Mesenchymal stem cell (in vitro differentiated cells and primary cell): ENCODE measurements at regions not wholly inside any gene's neighbourhood (a gene's known extent, or its start where the extent isn't known, plus 50 kb on each side); places are given as distances from the start of the nearest gene placed in this dataset.

ENCODE experiments used
- DNase-seq: peaks from one replicate; pipeline ENCODE4 v3.0.0-alpha.2; 2013
- H2AFZ ChIP-seq: one replicate; pipeline ENCODE4 v1.6.1; 2013; ENCODE audit warnings: low read depth, mild to moderate bottlenecking, control low read depth, inconsistent platforms, low read length, moderate library complexity
- H2AK5ac ChIP-seq: 2 replicates; pipeline ENCODE4 v1.6.1; 2013; ENCODE audit warnings: low read length, moderate library complexity, mild to moderate bottlenecking, inconsistent platforms; ENCODE audit not compliant: severe bottlenecking
- H2BK120ac ChIP-seq: one replicate; pipeline ENCODE4 v1.6.1; 2013; ENCODE audit warnings: low read depth, mild to moderate bottlenecking, inconsistent platforms, low read length, moderate library complexity
- H2BK12ac ChIP-seq, 2 experiments: one replicate each; pipeline ENCODE4 v1.6.1; 2013; ENCODE audit warnings: inconsistent platforms in 2 of 2, low read length in 2 of 2, mild to moderate bottlenecking in 2 of 2, moderate library complexity in 2 of 2, control low read depth in 1 of 2
- H2BK15ac ChIP-seq: one replicate; pipeline ENCODE4 v1.6.1; 2013; ENCODE audit warnings: mild to moderate bottlenecking, low read depth, inconsistent platforms; ENCODE audit not compliant: poor library complexity, severe bottlenecking
- H2BK5ac ChIP-seq: 2 replicates; pipeline ENCODE4 v1.6.1; 2013; ENCODE audit warnings: low read depth, mild to moderate bottlenecking, low read length, control low read depth, inconsistent platforms; ENCODE audit not compliant: poor library complexity, severe bottlenecking
- H3K14ac ChIP-seq, 2 experiments: one replicate each; pipeline ENCODE4 v1.6.1; 2013; ENCODE audit warnings: inconsistent platforms in 2 of 2, low read length in 2 of 2, control low read depth in 1 of 2, mild to moderate bottlenecking in 1 of 2, moderate library complexity in 1 of 2
- H3K18ac ChIP-seq, 2 experiments: one replicate each; pipeline ENCODE4 v1.6.1; 2013; ENCODE audit warnings: inconsistent platforms in 2 of 2, low read length in 2 of 2, control low read depth in 1 of 2, low read depth in 1 of 2, mild to moderate bottlenecking in 1 of 2
- H3K23ac ChIP-seq, 2 experiments: one replicate each; pipeline ENCODE4 v1.6.1; 2013; ENCODE audit warnings: inconsistent platforms in 2 of 2, low read length in 2 of 2, mild to moderate bottlenecking in 2 of 2, moderate library complexity in 2 of 2, control low read depth in 1 of 2
- H3K27ac ChIP-seq: 2 replicates; pipeline ENCODE4 v1.5.1; 2013; ENCODE audit warnings: mild to moderate bottlenecking, moderate library complexity, low read length, control low read depth, inconsistent platforms; ENCODE audit not compliant: poor library complexity, severe bottlenecking
- H3K27me3 ChIP-seq, 2 experiments: 2 replicates each; pipeline versions ENCODE4 v1.6.1 to v1.7.0; 2013; ENCODE audit warnings: low read length in 2 of 2, mild to moderate bottlenecking in 2 of 2, moderate library complexity in 2 of 2, control low read depth in 1 of 2, inconsistent platforms in 1 of 2; ENCODE audit not compliant: control insufficient read depth in 1 of 2, insufficient read depth in 1 of 2
- H3K36me3 ChIP-seq, 2 experiments: 2 replicates each; pipeline versions ENCODE4 v1.6.1 to v1.7.0; 2013; ENCODE audit warnings: low read length in 2 of 2, control low read depth in 1 of 2, inconsistent platforms in 1 of 2, low read depth in 1 of 2, mild to moderate bottlenecking in 1 of 2; ENCODE audit not compliant: insufficient read depth in 2 of 2, control insufficient read depth in 1 of 2
- H3K4ac ChIP-seq, 2 experiments: one replicate each; pipeline ENCODE4 v1.6.1; 2013; ENCODE audit warnings: inconsistent platforms in 2 of 2, low read length in 2 of 2, mild to moderate bottlenecking in 2 of 2, moderate library complexity in 2 of 2, control low read depth in 1 of 2, low read depth in 1 of 2
- H3K4me1 ChIP-seq: 2 replicates; pipeline ENCODE4 v1.6.1; 2013; ENCODE audit warnings: low read depth, low read length, control low read depth; ENCODE audit not compliant: control insufficient read depth, insufficient read depth
- H3K4me2 ChIP-seq: 2 replicates; pipeline ENCODE4 v1.6.1; 2013; ENCODE audit warnings: low read length, mild to moderate bottlenecking, inconsistent platforms; ENCODE audit not compliant: poor library complexity, severe bottlenecking
- H3K4me3 ChIP-seq, 2 experiments: 2 replicates each; pipeline versions ENCODE4 v1.5.1 to v1.7.0; 2013; ENCODE audit warnings: low read length in 2 of 2, mild to moderate bottlenecking in 2 of 2, control low read depth in 1 of 2, low read depth in 1 of 2; ENCODE audit not compliant: insufficient read depth in 1 of 2
- H3K79me1 ChIP-seq: replicated peaks from 2 replicates; pipeline ENCODE4 v1.6.1; 2013; ENCODE audit warnings: mild to moderate bottlenecking, control low read depth, low read length, inconsistent platforms; ENCODE audit not compliant: poor library complexity, severe bottlenecking
- H3K9ac ChIP-seq: 2 replicates; pipeline ENCODE4 v1.7.0; 2013; ENCODE audit warnings: mild to moderate bottlenecking, low read length, moderate library complexity
- H3K9me3 ChIP-seq: 2 replicates; pipeline ENCODE4 v1.7.0; 2013; ENCODE audit warnings: mild to moderate bottlenecking, low read length; ENCODE audit not compliant: control insufficient read depth
- H4K8ac ChIP-seq: one replicate; pipeline ENCODE4 v1.6.1; 2013; ENCODE audit warnings: inconsistent platforms, mild to moderate bottlenecking, low read length, moderate library complexity
- H4K91ac ChIP-seq: one replicate; pipeline ENCODE4 v1.6.1; 2013; ENCODE audit warnings: mild to moderate bottlenecking, low read length, inconsistent platforms
- WGBS: methylation state at CpG from one replicate; pipeline ENCODE4 v1.1.7; 2013; ENCODE audit warnings: mixed read lengths; 5-methylcytosine and 5-hydroxymethylcytosine counted together

- Histone ChIP-seq H2AFZ (no peak overlapping the region), H3K27ac (no peak overlapping the region), H3K4ac (no peak overlapping the region), H3K18ac (no peak overlapping the region), H3K14ac (no peak overlapping the region), H4K8ac (no peak overlapping the region), H3K36me3 (no peaks in the 10 kb centered on the region), H3K4me2 (no peak overlapping the region), H3K4me3 (no peak overlapping the region), H3K23ac (no peak overlapping the region), H4K91ac (no peak overlapping the region), H2BK12ac (no peak overlapping the region), H3K9me3 (no peaks in the 10 kb centered on the region), H2BK120ac (no peak overlapping the region), H3K79me1 (no peaks in the 10 kb centered on the region), H3K27me3 (no peaks in the 10 kb centered on the region), H2AK5ac (no peak overlapping the region), H2BK15ac (no peak overlapping the region), H3K9ac (no peak overlapping the region), H3K4me1 (no peaks in the 10 kb centered on the region), H2BK5ac (no peak overlapping the region)
- DNase-seq, result no peak
- 95% methylated on average over 8 of the region's 9 CpGs for WGBS
Observed at GRCh38 chr14:51485733-51486132, 166.0 kb upstream of the FRMD6 start.

- DNase-seq, result no peak
- Histone ChIP-seq H3K9ac (no peak overlapping the region), H3K23ac (no peak overlapping the region), H3K4me2 (no peak overlapping the region), H4K91ac (no peak overlapping the region), H3K4me1 (no peaks in the 10 kb centered on the region), H2AFZ (no peak overlapping the region), H2BK12ac (no peak overlapping the region), H3K18ac (peak overlapping the region in 1 of 2 experiments; percentile 38), H3K36me3 (no peaks in the 10 kb centered on the region), H3K9me3 (no peaks in the 10 kb centered on the region), H2AK5ac (no peak overlapping the region), H2BK15ac (no peak overlapping the region), H3K79me1 (no peaks in the 10 kb centered on the region), H2BK5ac (no peak overlapping the region), H3K27ac (no peak overlapping the region), H3K4ac (no peak overlapping the region), H3K14ac (no peak overlapping the region), H3K4me3 (no peak overlapping the region), H2BK120ac (peak overlapping the region; percentile 52), H3K27me3 (no peaks in the 10 kb centered on the region), H4K8ac (no peak overlapping the region)
- 95% methylated on average over 6 of the region's 6 CpGs for WGBS
Observed at GRCh38 chr14:51487848-51488247, 163.9 kb upstream of the FRMD6 start.

DNA sequence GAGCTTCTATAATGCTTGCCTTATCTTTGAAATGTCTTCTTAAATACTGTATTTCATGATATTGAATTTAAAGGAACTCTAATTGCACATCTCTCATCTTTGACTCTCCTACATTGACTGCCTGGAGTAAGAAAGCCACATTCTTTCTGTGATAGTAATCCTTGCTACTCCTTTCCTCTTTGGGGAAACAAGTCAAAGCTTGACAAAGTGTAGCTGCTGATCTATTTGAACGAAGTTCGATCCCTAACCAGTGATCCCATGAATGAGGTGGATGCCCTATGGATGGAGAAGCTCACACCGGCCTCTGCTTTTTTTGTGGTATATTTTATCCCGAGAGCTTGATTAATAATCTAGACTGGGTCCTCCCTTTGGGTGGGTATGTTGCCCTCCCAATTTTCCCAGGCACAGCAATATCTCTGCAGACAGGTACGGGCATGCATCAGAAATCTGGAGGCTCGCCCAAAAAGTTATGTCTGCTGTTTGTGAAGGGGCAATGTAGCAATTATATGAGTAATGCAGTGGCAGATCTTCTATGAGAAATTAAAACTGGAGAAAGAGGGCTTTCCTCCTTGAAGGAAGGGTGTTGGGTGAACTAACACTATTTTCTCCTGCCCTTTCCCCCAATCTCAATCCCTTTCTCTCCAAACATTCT lies 163.0 kb upstream of the FRMD6 start:
- no peak for DNase-seq
- Histone ChIP-seq H3K79me1 (no peaks in the 10 kb centered on the region), H3K4me3 (no peak overlapping the region), H3K36me3 (no peaks in the 10 kb centered on the region), H3K4me1 (no peaks in the 10 kb centered on the region), H3K9ac (peak overlapping the region; percentile 62), H3K27me3 (no peaks in the 10 kb centered on the region), H3K27ac (no peak overlapping the region), H2BK5ac (no peak overlapping the region), H3K4me2 (no peak overlapping the region), H2AK5ac (no peak overlapping the region), H2AFZ (no peak overlapping the region), H3K14ac (no peak overlapping the region), H3K9me3 (no peaks in the 10 kb centered on the region), H3K18ac (peak overlapping the region in 1 of 2 experiments; percentile 63), H2BK15ac (no peak overlapping the region), H4K91ac (no peak overlapping the region), H2BK120ac (no peak overlapping the region), H3K4ac (no peak overlapping the region), H4K8ac (no peak overlapping the region), H2BK12ac (peak overlapping the region in 1 of 2 experiments; percentile 48), H3K23ac (no peak overlapping the region)
- 94% methylated on average over 6 of the region's 6 CpGs for WGBS

GRCh38 chr14:51490205-51490604 lies 161.5 kb upstream of the FRMD6 start:
- H3K18ac ChIP-seq, result peak overlapping the region in 1 of 2 experiments; percentile 82
- H3K4me2 ChIP-seq, result no peak overlapping the region
- H2AFZ ChIP-seq, result no peak overlapping the region
- WGBS, result 44% methylated on average over 3 of the region's 3 CpGs
- DNase-seq, result peak; percentile 71
- H3K4me3 ChIP-seq, result no peak overlapping the region
- H2AK5ac ChIP-seq, result no peak overlapping the region
- no peaks in the 10 kb centered on the region for H3K79me1 ChIP-seq
- H3K4ac ChIP-seq, result peak overlapping the region in 1 of 2 experiments; percentile 86
- H2BK5ac ChIP-seq, result no peak overlapping the region
- peak overlapping the region in 1 of 2 experiments; percentile 79 for H3K14ac ChIP-seq
- H3K23ac ChIP-seq, result no peak overlapping the region
- no peaks in the 10 kb centered on the region for H3K36me3 ChIP-seq
- H2BK120ac ChIP-seq, result no peak overlapping the region
- peak overlapping the region; percentile 62 for H3K9ac ChIP-seq
- peak overlapping the region; percentile 12 for H4K91ac ChIP-seq
- H3K4me1 ChIP-seq, result no peaks in the 10 kb centered on the region
- H2BK12ac ChIP-seq, result peak overlapping the region; percentile 2 to 97
- H3K27me3 ChIP-seq, result no peaks in the 10 kb centered on the region
- H2BK15ac ChIP-seq, result no peak overlapping the region
- H3K9me3 ChIP-seq, result no peaks in the 10 kb centered on the region
- H3K27ac ChIP-seq, result no peak overlapping the region
- H4K8ac ChIP-seq, result no peak overlapping the region
